ENCODE measurements at regions not wholly inside any gene's neighbourhood (a gene's known extent, or its start where the extent isn't known, plus 50 kb on each side); places are given as distances from the start of the nearest gene placed in this dataset.

DNA sequence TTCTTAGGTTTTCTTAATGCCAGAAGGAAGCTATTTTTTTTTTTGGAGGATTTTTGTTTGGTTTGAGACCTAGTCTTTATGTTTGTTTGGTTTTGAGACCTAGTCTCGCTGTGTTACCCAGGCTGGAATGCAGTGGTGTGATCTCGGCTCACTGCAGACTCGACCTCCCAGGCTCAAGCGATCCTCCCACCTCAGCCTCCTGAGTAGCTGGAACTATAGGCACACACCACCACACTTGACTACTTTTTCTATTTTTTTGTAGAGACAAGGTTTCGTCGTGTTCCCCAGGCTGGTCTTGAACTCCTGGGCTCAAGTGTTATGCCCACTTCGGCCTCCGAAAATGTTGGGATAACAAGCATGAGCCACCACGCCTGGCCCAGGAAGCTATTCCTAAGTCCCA, 67.8 kb upstream of the NHSL1 start:
- Histone ChIP-seq H3K4me1 (peaks cover 0 to 6% (median 0%) of the 10 kb centered on the region in 4 donors), H3K27me3 (no peaks in the 10 kb centered on the region), H3K36me3 (no peaks in the 10 kb centered on the region), H3K27ac (no peak overlapping the region), H3K9me3 (no peaks in the 10 kb centered on the region), H3K4me3 (no peak overlapping the region)
- TF ChIP-seq, protein P1, sequence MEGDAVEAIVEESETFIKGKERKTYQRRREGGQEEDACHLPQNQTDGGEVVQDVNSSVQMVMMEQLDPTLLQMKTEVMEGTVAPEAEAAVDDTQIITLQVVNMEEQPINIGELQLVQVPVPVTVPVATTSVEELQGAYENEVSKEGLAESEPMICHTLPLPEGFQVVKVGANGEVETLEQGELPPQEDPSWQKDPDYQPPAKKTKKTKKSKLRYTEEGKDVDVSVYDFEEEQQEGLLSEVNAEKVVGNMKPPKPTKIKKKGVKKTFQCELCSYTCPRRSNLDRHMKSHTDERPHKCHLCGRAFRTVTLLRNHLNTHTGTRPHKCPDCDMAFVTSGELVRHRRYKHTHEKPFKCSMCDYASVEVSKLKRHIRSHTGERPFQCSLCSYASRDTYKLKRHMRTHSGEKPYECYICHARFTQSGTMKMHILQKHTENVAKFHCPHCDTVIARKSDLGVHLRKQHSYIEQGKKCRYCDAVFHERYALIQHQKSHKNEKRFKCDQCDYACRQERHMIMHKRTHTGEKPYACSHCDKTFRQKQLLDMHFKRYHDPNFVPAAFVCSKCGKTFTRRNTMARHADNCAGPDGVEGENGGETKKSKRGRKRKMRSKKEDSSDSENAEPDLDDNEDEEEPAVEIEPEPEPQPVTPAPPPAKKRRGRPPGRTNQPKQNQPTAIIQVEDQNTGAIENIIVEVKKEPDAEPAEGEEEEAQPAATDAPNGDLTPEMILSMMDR (IDR thresholded peaks at IDR 0.05), result no peak
- no peak for TF ChIP-seq POLR2A (IDR thresholded peaks at IDR 0.05)
- no peak for DNase-seq

DNA sequence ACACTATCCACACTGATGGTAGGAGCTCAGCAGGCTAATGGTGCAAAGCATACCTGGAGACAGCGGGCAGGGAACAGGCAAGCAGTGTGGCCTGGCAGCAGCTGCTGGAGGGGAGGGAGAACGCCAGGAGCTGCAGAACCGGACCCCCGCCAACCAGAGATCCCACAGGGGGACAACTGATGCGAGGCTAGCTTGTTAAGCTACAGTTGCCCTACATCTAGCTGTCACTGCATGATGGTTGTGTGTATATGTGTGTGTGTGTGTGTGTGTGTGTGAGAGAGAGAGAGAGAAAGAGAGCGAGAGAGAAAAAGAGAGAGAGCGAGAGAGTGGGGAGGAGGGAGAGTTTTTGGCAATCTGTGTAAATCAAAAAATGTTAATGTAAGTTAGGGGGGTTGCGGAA, 69.7 kb upstream of the NHSL1 start:
- H3K27me3 ChIP-seq, result no peaks in the 10 kb centered on the region
- H3K27ac ChIP-seq, result no peak overlapping the region
- peaks cover 0 to 10% (median 0%) of the 10 kb centered on the region in 4 donors for H3K4me1 ChIP-seq
- no peak for DNase-seq
- H3K4me3 ChIP-seq, result no peak overlapping the region
- H3K36me3 ChIP-seq, result no peaks in the 10 kb centered on the region
- TF ChIP-seq, protein P1 (IDR thresholded peaks at IDR 0.05), result no peak
- no peak for TF ChIP-seq POLR2A (IDR thresholded peaks at IDR 0.05)
- no peaks in the 10 kb centered on the region for H3K9me3 ChIP-seq

DNA sequence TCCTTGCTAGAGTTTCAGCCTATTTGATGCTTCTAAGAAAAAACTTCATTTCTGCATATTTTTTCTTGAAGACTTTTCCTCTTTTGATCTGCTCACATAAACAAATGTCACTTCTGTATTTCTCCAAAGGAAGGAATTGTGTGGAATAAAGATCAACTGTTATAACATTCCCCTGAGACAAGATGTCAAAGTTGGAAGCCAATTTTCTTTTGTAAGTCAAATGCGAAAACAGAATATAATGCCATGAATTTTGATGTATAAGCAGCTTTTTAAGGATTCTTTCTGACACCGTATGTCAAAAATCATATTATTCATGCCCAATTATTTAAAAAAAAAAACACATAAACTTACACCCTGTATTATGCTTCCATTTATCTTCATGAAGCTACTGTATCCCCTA, 70.3 kb upstream of the NHSL1 start:
- no peaks in the 10 kb centered on the region for H3K36me3 ChIP-seq
- no peaks in the 10 kb centered on the region for H3K27me3 ChIP-seq
- H3K4me1 ChIP-seq, result peaks cover 0 to 10% (median 0%) of the 10 kb centered on the region in 4 donors
- no peak for DNase-seq
- H3K27ac ChIP-seq, result no peak overlapping the region
- no peak overlapping the region for H3K4me3 ChIP-seq
- TF ChIP-seq, protein P1 (IDR thresholded peaks at IDR 0.05), result no peak
- TF ChIP-seq POLR2A (IDR thresholded peaks at IDR 0.05), result no peak
- H3K9me3 ChIP-seq, result no peaks in the 10 kb centered on the region

DNA sequence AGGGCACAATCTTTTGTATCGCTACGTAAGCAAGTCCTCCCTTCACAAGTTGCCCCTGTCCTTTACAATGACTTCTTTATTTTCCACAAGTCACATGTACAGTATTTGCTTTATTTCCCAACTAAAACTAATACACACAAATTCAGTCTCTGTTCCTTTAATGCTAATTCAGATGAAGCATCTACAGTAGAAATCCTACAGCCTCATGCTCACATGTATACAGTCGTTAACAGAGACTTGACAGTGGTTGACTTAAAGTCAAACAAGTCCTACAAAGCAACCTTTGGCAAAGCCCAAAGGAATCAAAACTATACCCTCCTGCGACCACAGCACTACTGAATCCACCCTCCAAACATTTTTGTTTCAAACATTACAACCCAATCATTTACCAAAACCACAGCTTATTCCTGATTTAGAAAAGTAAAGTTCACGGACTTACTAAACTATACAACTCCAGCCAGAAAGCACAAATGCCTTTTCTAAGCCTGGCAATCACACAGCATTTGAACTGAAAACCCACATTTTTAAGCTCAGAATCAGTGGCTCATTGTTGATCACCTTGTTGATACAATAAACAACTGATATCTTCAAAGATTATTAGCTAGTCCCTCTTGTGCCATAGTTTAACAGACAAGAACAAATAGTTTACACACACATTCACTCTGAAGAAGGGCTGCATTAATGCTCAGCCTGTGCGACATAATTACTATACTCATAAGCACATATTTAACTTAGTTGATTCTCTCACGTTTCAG, 70.9 kb upstream of the NHSL1 start:
- H3K4me3 ChIP-seq, result no peak overlapping the region
- DNase-seq, result no peak
- TF ChIP-seq, protein P1 (IDR thresholded peaks at IDR 0.05), result no peak
- no peak for TF ChIP-seq POLR2A (IDR thresholded peaks at IDR 0.05)
- H3K27me3 ChIP-seq, result no peaks in the 10 kb centered on the region
- H3K9me3 ChIP-seq, result no peaks in the 10 kb centered on the region
- no peaks in the 10 kb centered on the region for H3K36me3 ChIP-seq
- no peak overlapping the region for H3K27ac ChIP-seq
- H3K4me1 ChIP-seq, result peaks cover 0 to 10% (median 0%) of the 10 kb centered on the region in 4 donors

DNA sequence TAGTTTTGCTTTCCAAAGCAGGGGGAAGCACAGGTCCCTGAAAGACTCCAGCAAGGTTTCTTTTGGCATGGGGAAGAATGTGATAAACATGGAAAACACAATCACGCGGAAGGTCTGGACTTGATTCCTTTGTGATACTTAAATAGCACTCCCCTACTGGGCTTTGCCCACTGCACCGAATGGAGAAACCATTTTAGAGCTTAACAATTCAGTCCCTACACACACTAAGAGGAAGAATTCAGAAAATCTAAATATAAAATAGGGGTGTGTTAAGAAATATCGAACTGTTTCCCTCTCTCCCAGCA, 71.4 kb upstream of the NHSL1 start:
- no peak for DNase-seq
- peaks cover 0 to 10% (median 0%) of the 10 kb centered on the region in 4 donors for H3K4me1 ChIP-seq
- H3K4me3 ChIP-seq, result no peak overlapping the region
- H3K36me3 ChIP-seq, result no peaks in the 10 kb centered on the region
- H3K27ac ChIP-seq, result no peak overlapping the region
- no peaks in the 10 kb centered on the region for H3K9me3 ChIP-seq
- no peaks in the 10 kb centered on the region for H3K27me3 ChIP-seq
- TF ChIP-seq, protein P1 (IDR thresholded peaks at IDR 0.05), result no peak
- TF ChIP-seq POLR2A (IDR thresholded peaks at IDR 0.05), result no peak
